HEK293 (cell line): ENCODE measurements at regions not wholly inside any gene's neighbourhood (a gene's known extent, or its start where the extent isn't known, plus 50 kb on each side); places are given as distances from the start of the nearest gene placed in this dataset.
"Not testable (repeated sequence)": the region's sequence is repeated elsewhere in the genome, so short reads cannot be mapped to it uniquely, and the experiment has no call there.

Experiments
- CTCF ChIA-PET: fragments of 350-600 bp; formaldehyde crosslinking; extraction: SDS; loops from one replicate; lab custom pipeline; 2021; ENCODE audit warnings: antibody characterized with exemption; lab: Yijun Ruan, JAX
- POLR2A ChIA-PET: fragments of 300-600 bp; formaldehyde crosslinking; extraction: SDS; loops from one replicate; lab custom pipeline; 2020; ENCODE audit warnings: antibody characterized with exemption, inconsistent platforms; lab: Yijun Ruan, JAX
- H3K27ac ChIP-seq: fragments of 200-500 bp; sonication (Bioruptor generic); 2 replicates; pipeline ENCODE4 v1.5.1; 2014; ENCODE audit warnings: low read depth, low read length, control low read depth, inconsistent platforms; ENCODE audit errors: extremely low read depth
- H3K36me3 ChIP-seq, 2 experiments: fragments of 200-500 bp in 1 of 2; sonication (Bioruptor generic) in 1 of 2; 1 replicate in 1 of 2; 2 replicates in 1 of 2; pipeline ENCODE4 v1.5.1; 2014 to 2017; ENCODE audit warnings: inconsistent platforms in 2 of 2, low read length in 2 of 2; ENCODE audit not compliant: control insufficient read depth in 2 of 2, insufficient read depth in 1 of 2
- H3K4me1 ChIP-seq: fragments of 200-500 bp; sonication (Bioruptor generic); 2 replicates; pipeline ENCODE4 v1.5.1; 2014; ENCODE audit warnings: mild to moderate bottlenecking, low read length, inconsistent platforms; ENCODE audit not compliant: control insufficient read depth, insufficient read depth
- H3K4me3 ChIP-seq: 2 replicates; pipeline ENCODE4 v1.5.1; 2011; ENCODE audit warnings: low read depth, mild to moderate bottlenecking, control low read depth, low read length, moderate library complexity
- H3K9me3 ChIP-seq: fragments of 200-500 bp; sonication (Bioruptor generic); 2 replicates; pipeline ENCODE4 v1.5.1; 2014; ENCODE audit warnings: low read depth, low read length, inconsistent platforms; ENCODE audit not compliant: control insufficient read depth, insufficient read depth

- H3K4me1 ChIP-seq, H3K36me3 ChIP-seq, H3K4me3 ChIP-seq, H3K9me3 ChIP-seq, CTCF ChIA-PET, H3K27ac ChIP-seq, POLR2A ChIA-PET: not testable (repeated sequence)
Observed at GRCh38 chr9:65566018-65566417, 109.7 kb upstream of the ZNG1E start.

GRCh38 chr9:65519018-65519417 lies 156.7 kb upstream of the ZNG1E start:
- POLR2A ChIA-PET, H3K27ac ChIP-seq, H3K4me1 ChIP-seq, H3K36me3 ChIP-seq, H3K9me3 ChIP-seq, H3K4me3 ChIP-seq, CTCF ChIA-PET: not testable (repeated sequence)

- H3K4me1 ChIP-seq, H3K4me3 ChIP-seq, CTCF ChIA-PET, H3K36me3 ChIP-seq, H3K9me3 ChIP-seq, H3K27ac ChIP-seq, POLR2A ChIA-PET: not testable (repeated sequence)
Observed at GRCh38 chr9:65514465-65514864, 161.3 kb upstream of the ZNG1E start.

- H3K36me3 ChIP-seq, H3K4me1 ChIP-seq, H3K9me3 ChIP-seq, POLR2A ChIA-PET, H3K4me3 ChIP-seq, H3K27ac ChIP-seq, CTCF ChIA-PET: not testable (repeated sequence)
Observed at GRCh38 chr9:65507897-65508296, 167.8 kb upstream of the ZNG1E start.

DNA sequence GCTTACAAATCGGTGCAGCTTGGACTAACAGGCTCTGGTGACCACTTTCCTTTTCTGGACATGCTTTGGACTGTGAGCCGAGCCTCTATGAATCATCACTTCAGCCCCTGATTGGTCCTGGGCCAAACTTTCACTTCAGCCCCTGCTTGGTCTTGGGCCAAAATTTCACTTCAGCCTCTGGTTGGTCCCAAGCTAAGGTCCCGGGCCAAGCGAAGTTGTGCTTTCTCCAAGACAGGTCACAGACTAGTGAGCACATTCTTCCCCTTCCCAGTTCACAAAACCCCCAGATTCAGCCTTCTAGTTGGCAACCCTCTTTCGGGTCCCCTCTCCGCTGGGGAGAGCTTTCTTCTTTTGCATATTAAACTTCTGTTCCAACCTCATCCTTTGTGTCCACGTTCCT lies 171.0 kb upstream of the ZNG1E start:
- H3K36me3 ChIP-seq, CTCF ChIA-PET, POLR2A ChIA-PET, H3K9me3 ChIP-seq, H3K27ac ChIP-seq, H3K4me1 ChIP-seq, H3K4me3 ChIP-seq: not testable (repeated sequence)

DNA sequence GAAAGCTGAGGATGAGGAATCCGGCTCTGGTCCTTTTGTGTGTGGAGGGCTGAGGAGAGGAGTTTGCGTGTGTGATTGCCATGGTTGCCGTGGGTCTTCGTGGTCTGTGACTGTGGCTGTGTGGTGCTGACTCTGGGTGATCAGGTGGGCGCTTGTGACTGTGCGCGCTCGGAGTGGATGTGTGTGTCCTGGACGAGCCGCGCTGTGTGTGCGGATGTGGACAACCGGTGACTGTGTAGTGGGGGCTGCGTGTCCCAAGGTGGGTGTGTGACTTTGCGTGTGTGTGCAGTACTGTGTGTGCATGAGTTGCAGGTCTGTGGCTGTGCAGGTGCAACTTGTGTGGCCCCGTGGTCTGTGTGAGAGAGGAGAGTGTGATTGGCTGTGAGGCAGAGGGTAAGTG lies 172.0 kb upstream of the ZNG1E start:
- H3K4me1 ChIP-seq, H3K27ac ChIP-seq, H3K9me3 ChIP-seq, H3K36me3 ChIP-seq, CTCF ChIA-PET, H3K4me3 ChIP-seq, POLR2A ChIA-PET: not testable (repeated sequence)

DNA sequence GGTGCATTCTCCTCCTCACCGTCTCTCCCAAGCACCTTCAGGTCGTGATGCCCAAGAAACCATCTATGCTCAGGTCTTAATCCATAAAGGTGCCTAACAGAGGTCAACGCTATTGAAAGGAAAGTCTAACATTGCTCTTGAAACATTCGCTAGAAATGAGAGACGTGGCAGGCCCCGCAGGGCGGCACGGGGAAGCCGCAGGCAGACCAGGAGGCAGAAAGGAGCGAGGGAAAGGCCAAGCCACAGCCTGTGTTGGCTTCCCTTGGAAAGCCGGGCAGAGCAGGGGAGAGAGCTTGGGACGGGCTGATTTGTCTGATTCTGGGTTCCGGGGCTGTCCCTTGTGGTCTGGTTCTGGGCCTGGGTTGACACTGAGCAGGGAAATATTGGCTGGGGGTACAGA lies 192.8 kb upstream of the ZNG1E start:
- H3K4me3 ChIP-seq, CTCF ChIA-PET, POLR2A ChIA-PET, H3K4me1 ChIP-seq, H3K9me3 ChIP-seq, H3K36me3 ChIP-seq, H3K27ac ChIP-seq: not testable (repeated sequence)

- H3K4me3 ChIP-seq: not testable (repeated sequence)
Observed at GRCh38 chr9:65481291-65481690, 194.4 kb upstream of the ZNG1E start.

GRCh38 chr9:65474891-65475290 lies 189.9 kb upstream of the FOXD4L5 start:
- POLR2A ChIA-PET: not testable (repeated sequence)

More at GRCh38 chr9:65481291-65481690, 194.4 kb upstream of the ZNG1E start:
- H3K36me3 ChIP-seq, H3K4me1 ChIP-seq, H3K27ac ChIP-seq, CTCF ChIA-PET, POLR2A ChIA-PET, H3K9me3 ChIP-seq: not testable (repeated sequence)

DNA sequence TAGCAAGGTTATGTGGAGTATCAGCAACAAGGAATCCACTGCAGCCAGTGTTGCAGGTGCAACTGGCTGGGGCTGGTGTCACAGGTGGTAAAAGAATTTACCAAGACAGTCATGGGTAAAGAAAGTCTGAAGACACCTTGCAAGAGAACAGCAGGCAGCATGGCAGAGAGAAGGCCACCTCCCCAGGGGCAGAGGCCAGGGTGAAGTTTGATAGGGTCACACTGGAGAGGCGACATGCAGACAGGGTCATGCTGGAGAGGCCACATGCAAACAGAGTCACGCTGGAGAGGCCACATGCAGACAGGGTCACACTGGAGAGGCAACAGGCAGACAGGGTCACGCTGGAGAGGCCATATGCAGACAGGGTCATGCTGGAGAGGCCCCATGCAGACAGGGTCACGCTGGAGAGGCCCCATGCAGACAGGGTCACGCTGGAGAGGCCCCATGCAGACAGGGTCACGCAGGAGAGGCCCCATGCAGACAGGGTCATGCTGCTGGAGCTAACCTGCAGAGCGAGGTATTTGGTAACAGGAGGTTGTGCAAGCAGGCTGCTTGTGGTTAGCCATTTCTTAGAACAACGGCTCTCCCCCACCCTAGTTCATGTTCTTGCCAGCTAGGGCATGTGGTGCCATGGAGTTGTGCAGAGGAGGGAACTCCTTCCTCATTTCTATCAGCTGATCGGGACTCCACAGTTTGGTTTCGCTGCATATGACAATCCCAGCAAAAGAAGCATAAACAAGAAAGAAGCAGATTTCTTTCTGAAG lies 188.2 kb upstream of the FOXD4L5 start:
- H3K4me3 ChIP-seq, H3K9me3 ChIP-seq, CTCF ChIA-PET, POLR2A ChIA-PET, H3K36me3 ChIP-seq, H3K27ac ChIP-seq, H3K4me1 ChIP-seq: not testable (repeated sequence)

More at GRCh38 chr9:65474891-65475290, 189.9 kb upstream of the FOXD4L5 start:
- H3K4me3 ChIP-seq, H3K36me3 ChIP-seq, H3K4me1 ChIP-seq, H3K9me3 ChIP-seq, CTCF ChIA-PET, H3K27ac ChIP-seq: not testable (repeated sequence)

- H3K4me1 ChIP-seq, H3K4me3 ChIP-seq, H3K27ac ChIP-seq, H3K9me3 ChIP-seq, POLR2A ChIA-PET, H3K36me3 ChIP-seq, CTCF ChIA-PET: not testable (repeated sequence)
Observed at GRCh38 chr9:65471106-65471505, 186.1 kb upstream of the FOXD4L5 start.
